ENCODE measurements at regions not wholly inside any gene's neighbourhood (a gene's known extent, or its start where the extent isn't known, plus 50 kb on each side); places are given as distances from the start of the nearest gene placed in this dataset.
A peak's percentile ranks its signal among the peaks of the same experiment; 100 is the strongest.
"Not testable (repeated sequence)": the region's sequence is repeated elsewhere in the genome, so short reads cannot be mapped to it uniquely, and the experiment has no call there.

DNA sequence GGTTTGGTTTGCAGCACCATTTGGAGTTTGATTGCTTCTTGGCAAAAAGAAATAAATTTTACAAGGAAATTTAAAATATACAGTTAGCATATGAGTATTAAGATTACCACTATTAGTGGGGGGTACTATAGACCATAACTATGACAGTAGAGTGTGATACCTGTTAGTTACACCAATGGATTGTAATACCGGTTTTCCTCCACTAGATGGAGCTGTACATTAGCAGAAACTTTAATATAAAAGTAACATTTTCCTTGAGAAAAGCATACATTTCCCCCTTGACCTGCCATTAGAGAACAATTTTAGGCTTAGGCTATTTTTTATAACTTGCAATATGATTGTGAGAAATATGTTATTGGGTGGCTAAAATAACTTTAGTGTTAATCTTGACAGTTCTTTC lies 163.9 kb upstream of the TGIF2LX start:
- H3K27me3 ChIP-seq; H3K4me1 ChIP-seq (ENCODE audit: low read depth); H3K9me3 ChIP-seq (ENCODE audit: low read depth); H3K27ac ChIP-seq; H3K36me3 ChIP-seq; H3K4me3 ChIP-seq: not testable (repeated sequence)
- TF ChIP-seq, protein P1, sequence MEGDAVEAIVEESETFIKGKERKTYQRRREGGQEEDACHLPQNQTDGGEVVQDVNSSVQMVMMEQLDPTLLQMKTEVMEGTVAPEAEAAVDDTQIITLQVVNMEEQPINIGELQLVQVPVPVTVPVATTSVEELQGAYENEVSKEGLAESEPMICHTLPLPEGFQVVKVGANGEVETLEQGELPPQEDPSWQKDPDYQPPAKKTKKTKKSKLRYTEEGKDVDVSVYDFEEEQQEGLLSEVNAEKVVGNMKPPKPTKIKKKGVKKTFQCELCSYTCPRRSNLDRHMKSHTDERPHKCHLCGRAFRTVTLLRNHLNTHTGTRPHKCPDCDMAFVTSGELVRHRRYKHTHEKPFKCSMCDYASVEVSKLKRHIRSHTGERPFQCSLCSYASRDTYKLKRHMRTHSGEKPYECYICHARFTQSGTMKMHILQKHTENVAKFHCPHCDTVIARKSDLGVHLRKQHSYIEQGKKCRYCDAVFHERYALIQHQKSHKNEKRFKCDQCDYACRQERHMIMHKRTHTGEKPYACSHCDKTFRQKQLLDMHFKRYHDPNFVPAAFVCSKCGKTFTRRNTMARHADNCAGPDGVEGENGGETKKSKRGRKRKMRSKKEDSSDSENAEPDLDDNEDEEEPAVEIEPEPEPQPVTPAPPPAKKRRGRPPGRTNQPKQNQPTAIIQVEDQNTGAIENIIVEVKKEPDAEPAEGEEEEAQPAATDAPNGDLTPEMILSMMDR (IDR thresholded peaks at IDR 0.05; ENCODE audit: low read depth, low read length) = peak; percentile 25
- peak; percentile 0 to 32 for DNase-seq (ENCODE audit: low read depth in 1 of 2, low spot score in 1 of 2)

DNA sequence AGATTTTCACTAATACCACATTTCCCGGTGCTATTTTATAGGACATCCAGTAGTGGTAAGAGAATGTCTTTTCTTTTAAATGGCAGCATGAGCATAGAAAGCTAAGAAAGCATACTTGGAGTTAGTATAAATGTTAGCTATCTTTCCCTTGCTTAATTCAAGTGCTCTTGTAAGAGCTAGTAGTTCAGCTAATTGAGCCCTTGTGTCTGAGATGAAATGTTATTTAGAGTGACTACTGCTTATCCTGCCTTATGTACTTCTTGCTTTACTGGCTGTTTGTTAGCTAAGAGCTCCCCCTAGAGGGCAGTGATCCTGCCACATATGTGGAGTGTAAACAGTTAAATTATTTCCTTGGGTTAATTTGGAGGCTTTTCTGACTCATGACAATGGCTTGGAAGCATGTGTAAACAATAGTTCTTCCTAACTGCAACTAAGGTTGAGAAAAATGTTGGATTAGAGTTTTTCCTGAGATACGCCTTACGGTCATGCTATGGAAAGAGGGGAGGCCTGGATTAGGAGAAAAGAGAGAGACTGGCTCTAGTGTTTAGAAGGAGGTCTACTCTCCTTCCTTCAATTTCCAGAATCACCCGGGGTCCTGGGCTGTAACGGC lies 162.5 kb upstream of the TGIF2LX start:
- not testable (repeated sequence) for H3K27ac ChIP-seq; H3K27me3 ChIP-seq; H3K9me3 ChIP-seq (ENCODE audit: low read depth); H3K4me1 ChIP-seq (ENCODE audit: low read depth); H3K4me3 ChIP-seq; H3K36me3 ChIP-seq; DNase-seq (ENCODE audit: low read depth in 1 of 2, low spot score in 1 of 2)

DNA sequence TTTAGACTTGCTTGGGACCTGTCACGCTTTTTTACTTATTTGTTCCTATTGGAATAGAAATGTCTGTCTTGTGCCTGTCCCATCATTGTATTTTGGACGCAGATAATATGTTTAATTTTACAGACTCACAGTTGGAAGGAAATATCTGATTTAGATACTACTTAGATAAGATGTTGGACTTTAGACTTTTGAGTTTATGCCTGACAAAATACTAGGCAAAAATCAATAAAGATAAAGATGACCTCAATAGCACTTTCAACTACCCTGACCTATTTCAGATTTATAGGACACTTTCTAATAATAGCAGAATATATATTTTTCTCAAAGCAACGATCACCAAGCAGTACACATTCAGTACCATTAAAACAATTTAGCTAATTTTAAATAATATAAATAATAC lies 150.1 kb upstream of the TGIF2LX start:
- not testable (repeated sequence) for H3K27me3 ChIP-seq; H3K4me3 ChIP-seq; H3K36me3 ChIP-seq; H3K4me1 ChIP-seq (ENCODE audit: low read depth); H3K9me3 ChIP-seq (ENCODE audit: low read depth); DNase-seq (ENCODE audit: low read depth in 1 of 2, low spot score in 1 of 2); H3K27ac ChIP-seq

DNA sequence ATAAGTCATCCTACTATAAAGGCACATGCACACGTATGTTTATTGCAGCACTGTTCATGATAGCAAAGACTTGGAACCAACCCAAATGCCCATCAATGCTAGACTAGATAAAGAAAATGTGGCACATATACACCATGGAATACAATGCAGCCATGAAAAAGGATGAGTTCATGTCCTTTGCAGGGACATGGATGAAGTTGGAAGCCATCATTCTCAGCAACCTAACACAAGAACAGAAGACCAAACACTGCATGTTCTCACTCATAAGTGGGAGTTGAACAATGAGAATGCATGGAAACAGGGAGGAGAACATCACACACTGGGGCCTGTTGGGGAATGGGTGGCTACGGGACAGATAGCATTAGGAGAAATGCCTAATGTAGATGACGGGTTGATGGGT lies 110.3 kb upstream of the TGIF2LX start:
- not testable (repeated sequence) for H3K36me3 ChIP-seq; H3K27me3 ChIP-seq; H3K27ac ChIP-seq; H3K4me3 ChIP-seq; H3K9me3 ChIP-seq (ENCODE audit: low read depth); DNase-seq (ENCODE audit: low read depth in 1 of 2, low spot score in 1 of 2); H3K4me1 ChIP-seq (ENCODE audit: low read depth)

DNA sequence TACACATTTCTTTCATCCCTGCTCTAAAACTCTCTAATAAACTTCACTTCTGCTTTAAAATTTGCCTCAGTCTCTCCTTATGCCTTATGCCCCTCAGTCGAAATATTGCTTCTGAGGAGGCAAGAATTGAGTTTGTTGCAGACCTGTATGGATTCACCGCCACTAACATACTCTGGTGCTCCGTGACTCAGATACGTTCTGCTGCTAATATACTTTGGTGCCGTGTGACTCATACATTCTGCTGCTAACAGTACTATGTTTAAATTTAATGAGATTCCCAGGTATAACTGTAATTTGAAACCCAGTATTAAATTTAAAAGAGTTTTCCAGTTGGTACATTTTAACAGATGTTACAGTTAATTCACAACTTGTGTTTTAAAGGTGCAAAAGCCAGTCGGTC lies 82.0 kb upstream of the TGIF2LX start:
- not testable (repeated sequence) for H3K4me1 ChIP-seq (ENCODE audit: low read depth); H3K27me3 ChIP-seq; H3K27ac ChIP-seq; H3K36me3 ChIP-seq; DNase-seq (ENCODE audit: low read depth in 1 of 2, low spot score in 1 of 2); H3K9me3 ChIP-seq (ENCODE audit: low read depth); H3K4me3 ChIP-seq

DNA sequence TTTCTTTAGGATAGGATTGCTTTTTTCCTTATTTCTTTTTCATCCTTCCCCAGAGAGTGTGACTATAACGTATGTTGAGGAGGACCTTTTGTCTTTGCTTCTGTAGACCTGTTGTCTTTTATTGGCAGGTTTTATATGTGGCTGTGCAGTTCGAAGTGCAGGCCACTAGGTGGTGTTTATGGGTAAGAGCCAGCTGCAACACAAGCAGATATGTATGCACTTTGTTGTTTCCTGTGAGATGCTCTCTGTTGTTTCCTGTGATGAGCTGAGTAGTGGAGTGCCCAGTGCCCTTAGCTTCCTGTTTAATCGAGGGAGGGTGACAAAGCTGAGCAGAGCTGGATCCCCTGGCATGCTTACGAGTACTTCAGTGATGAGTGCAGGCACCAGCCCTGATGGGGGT lies 50.0 kb upstream of the TGIF2LX start:
- not testable (repeated sequence) for H3K4me3 ChIP-seq; H3K36me3 ChIP-seq; H3K27me3 ChIP-seq; H3K9me3 ChIP-seq (ENCODE audit: low read depth); H3K27ac ChIP-seq; H3K4me1 ChIP-seq (ENCODE audit: low read depth)
- peak in 1 of 2 donors; percentile 59 for DNase-seq (ENCODE audit: low read depth in 1 of 2, low spot score in 1 of 2)

Measured in cardiac muscle cell (in vitro differentiated cells and primary cell).